SW 1271 (cell line): ENCODE measurements at regions not wholly inside any gene's neighbourhood (a gene's known extent, or its start where the extent isn't known, plus 50 kb on each side); places are given as distances from the start of the nearest gene placed in this dataset.

Experiments used
- DNase-seq, 2 experiments: peaks; one replicate each; lab custom pipeline; 2025; lab: John Stamatoyannopoulos, UW

DNA sequence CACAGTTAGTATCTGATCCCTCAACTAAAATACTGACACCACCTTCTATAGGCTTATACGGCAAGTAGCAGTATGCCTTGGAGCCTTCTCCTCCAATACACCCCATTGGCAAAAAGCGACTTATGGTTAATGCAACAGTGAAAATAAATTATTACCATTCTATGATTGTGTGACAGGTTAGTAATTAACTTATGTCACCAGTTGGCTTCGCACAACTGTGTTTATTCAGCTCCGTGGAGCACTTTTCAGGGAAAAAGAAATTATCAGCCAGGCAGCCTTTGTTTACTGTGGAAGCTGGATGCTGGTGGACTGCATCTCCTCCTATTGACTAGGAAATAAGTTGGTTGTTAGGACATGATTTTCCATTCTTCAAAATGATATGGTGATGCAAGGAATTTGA, 833.8 kb upstream of the RBFOX1 start:
- DNase-seq = no peak

DNA sequence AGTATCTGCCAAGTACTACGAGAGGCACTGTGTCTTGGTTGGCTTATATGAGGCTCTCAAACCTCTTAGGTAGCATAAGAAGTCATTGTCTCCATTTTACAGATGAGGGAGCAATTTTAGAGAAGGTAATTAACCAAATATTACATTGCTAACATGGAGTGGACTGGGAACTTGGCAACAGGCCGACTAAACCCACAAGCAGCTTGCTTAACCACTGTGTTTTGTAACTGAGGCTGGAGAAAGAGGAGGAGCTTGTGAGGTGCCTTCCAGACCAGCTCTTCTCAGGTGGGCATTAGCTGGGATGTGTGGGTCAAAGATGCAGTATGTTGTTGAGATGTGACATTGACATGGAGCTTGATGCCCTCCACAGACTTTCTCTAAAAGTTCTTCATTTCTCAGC, 835.6 kb upstream of the RBFOX1 start:
- no peak for DNase-seq

- DNase-seq = no peak
Measured at GRCh38 chr16:6495486-6496210, 837.0 kb upstream of the RBFOX1 start.

DNA sequence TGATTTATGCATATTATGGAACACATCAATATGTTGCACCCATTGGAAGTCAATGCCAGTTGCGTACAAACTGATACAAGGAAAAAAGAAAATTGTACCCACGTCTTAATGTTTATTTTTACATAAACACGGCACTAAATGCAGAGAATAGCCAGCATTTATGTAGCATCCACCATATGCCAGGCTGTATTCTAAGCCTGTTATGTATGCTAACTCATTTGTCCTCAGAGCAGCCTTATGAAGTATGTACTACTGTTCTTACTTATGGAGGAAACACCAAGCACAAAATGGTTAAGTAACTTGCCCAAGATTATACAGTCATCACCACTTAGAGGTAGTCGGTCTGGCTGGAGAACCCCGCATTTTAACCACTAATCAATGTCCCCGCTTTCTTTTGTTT, 837.9 kb upstream of the RBFOX1 start:
- DNase-seq = no peak

DNA sequence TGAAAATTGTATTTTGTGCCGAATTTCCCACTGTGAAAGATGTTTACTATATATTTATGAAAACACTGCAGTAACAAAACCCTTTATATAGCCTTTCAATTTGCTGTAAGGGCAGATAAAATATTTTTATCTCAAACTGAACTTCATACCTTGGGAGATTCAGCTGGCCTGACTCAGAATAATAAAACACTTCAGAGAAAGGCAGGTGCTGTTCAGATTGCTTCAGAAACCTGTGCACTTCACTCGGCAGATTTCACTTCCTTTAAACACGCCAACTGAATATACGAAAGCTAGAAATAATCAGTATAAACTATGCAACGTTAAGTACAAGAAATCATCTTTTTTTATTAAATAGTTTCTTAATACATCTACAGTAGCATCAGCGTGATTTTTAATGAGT, 839.1 kb upstream of the RBFOX1 start:
- no peak for DNase-seq

- DNase-seq = no peak
Measured at GRCh38 chr16:6492742-6493141, 839.9 kb upstream of the RBFOX1 start.

GRCh38 chr16:6484935-6485334, 847.7 kb upstream of the RBFOX1 start:
- no peak for DNase-seq

GRCh38 chr16:6484081-6484480, 848.6 kb upstream of the RBFOX1 start:
- DNase-seq = no peak

- DNase-seq = no peak
Measured at GRCh38 chr16:6483469-6484033, 849.1 kb upstream of the RBFOX1 start.

- DNase-seq = no peak
Measured at GRCh38 chr16:6482696-6483468, 849.8 kb upstream of the RBFOX1 start.

GRCh38 chr16:6481894-6482293, 850.8 kb upstream of the RBFOX1 start:
- no peak for DNase-seq

DNA sequence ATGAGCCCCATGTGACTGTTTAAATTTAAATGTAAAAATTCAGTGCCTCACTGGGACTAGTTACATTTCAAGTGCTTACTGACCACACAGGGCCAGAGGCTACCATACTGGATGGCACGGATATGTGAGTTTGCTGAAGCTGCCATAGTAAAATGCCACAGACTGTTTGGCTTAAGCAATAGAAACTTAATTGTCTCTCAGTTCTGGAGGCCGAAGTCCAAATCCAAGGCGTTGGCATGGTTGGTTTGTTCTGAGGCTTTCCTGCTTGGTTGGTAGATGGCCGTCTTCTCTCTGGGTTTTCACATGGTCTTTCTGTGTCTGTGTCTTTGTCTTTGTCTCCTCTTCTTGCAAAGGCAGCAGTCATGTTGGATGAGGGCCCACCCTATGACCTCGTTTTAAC, 878.9 kb upstream of the RBFOX1 start:
- no peak for DNase-seq

- DNase-seq = no peak
Measured at GRCh38 chr16:6447021-6447790, 885.4 kb upstream of the RBFOX1 start.

DNA sequence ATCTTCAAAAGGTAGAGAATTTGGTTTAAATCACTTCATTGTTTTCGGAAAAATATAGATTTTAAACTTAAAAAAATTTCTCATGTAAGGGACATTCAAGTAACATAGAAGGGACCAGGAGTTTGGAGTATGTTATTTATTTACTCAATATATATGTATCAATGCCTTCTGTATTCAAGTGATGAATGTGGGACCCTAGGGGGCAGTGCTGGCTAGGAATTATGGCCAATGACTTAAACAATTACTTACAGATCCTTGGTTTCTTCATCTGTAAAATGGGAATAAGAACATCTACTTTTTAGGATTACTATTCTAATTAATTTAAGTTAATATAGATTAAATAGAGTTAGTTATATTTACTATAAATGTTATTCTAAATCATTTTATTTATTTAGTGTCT, 886.3 kb upstream of the RBFOX1 start:
- no peak for DNase-seq

DNA sequence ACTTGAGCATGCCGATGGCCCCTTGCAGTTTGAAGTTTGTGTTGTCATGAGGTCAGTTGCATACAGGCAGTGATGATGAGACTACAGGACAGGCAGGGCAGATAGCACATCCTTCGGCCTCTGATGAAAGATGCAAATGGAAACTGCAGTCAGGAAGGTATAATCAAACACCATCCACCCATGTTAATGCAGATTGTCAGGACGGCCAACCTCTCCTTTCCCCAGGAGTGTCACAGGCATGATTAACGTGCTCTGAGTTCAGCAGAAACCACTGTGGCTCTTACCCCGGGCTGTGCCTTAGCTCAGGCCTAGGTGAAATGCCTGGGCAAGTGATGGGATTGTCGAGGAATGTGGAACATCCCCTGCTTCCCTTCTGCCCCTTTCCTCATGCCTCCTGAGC, 893.5 kb upstream of the RBFOX1 start:
- no peak for DNase-seq

DNA sequence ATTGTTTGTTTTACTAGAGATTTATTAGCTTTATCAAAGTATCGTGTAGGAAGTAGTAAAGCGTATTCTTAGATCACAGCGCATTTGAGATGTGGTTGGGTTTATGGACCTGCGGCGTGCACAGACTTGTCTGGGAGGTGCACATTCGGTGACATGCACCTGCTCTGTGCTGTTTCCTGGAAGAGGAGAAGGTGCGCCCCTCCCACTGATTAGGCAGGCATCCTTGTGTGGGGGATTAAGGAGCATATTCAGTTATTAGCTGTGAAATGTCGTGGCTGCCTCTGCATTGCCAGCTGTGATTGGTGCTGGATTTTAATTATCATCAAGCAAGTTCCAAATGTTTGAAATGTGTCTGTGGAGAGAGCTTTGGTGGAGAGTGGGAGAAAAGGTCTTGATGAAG, 903.8 kb upstream of the RBFOX1 start:
- DNase-seq = no peak

DNA sequence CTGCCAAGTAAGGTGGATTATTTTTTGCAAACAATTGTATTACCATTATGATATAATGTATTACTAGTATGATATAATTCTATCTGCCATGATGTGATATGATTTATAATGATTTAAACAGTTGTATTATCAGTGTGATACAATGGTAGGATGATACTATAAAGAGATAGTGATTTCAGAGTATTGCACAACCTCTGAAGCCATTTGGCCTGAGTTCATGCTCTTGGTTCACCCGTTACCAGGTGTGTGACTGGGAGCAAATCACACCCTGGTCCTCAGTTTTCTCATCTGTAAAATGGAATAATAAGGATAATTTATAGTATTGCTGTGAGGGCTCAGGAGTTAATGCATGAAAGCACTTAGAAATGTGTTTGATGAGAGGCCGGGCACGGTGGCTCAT, 905.0 kb upstream of the RBFOX1 start:
- no peak for DNase-seq

DNA sequence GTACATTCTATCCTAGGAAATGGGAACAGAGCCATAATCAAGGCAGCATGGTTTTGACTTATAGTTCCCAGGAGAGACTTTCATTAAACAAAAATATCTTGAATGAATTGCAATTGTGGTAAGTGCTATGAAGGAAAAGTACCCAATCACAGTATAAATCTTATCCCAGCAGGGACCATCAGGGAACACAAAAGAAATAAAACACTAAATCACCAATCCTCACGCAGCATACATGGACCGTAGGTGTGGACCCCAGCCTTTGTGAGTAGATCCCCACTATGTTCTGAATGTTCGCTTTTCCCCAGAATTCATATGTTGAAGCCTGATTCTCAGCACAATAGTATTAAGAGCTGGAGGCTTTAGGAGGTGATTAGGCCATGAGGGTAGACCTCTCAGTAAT, 925.0 kb upstream of the RBFOX1 start:
- no peak for DNase-seq

DNA sequence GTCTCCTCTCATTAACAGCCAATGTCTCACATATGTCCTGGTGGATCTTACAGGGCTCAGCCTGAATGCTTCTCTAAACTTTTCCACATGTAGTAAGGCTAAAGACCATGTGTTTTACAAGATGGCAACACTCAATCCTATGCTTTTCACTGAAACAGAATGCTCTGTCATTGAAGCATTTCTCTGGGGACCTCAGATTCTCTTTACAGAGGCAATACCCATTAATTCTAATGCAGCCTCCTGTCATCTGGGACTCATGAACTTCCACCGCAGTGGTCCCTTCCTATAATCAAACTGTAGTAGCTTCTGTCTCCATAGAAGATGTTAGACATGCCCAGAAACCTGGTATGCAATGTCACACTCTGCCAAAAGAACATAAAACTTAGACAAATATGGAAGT, 926.6 kb upstream of the RBFOX1 start:
- DNase-seq = no peak

GRCh38 chr16:6382924-6383459, 949.7 kb upstream of the RBFOX1 start:
- no peak for DNase-seq

GRCh38 chr16:6381896-6382295, 950.7 kb upstream of the RBFOX1 start:
- no peak for DNase-seq

DNA sequence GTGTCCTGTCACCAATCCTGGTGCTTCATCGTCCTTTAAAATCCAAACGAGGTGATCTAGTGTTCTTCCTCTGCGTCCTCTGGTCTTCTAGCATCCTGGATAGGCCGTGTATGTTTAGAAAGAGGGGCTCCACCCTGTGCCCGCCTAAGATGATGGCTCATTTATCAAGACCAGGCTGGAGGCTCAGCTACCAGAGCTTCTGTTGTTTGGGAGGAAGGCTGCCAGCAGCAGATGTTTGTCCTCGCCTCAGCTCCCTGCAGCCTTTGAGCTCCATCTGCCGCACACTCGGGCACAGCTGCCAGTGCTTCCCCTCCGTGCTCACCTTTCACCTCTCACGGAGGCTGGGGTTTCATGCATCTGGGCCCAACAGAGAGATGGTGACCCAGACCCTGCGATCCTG, 954.7 kb upstream of the RBFOX1 start:
- no peak for DNase-seq
